HEK293T (cell line): ENCODE measurements at regions not wholly inside any gene's neighbourhood (a gene's known extent, or its start where the extent isn't known, plus 50 kb on each side); places are given as distances from the start of the nearest gene placed in this dataset.

Experiments used
- BHLHE40 ChIP-seq: fragments of 450-650 bp; IDR thresholded peaks from 2 replicates; pipeline ENCODE4 v1.6.1; 2016; ENCODE audit warnings: mild to moderate bottlenecking, moderate library complexity, borderline replicate concordance
- ELF4 ChIP-seq: fragments of 450-650 bp; IDR thresholded peaks from 2 replicates; pipeline ENCODE4 v1.6.1; 2017; ENCODE audit warnings: antibody characterized with exemption
- PKNOX1 ChIP-seq: fragments of 450-650 bp; IDR thresholded peaks from 2 replicates; pipeline ENCODE4 v1.6.1; 2016
- SP1 ChIP-seq: fragments of 450-650 bp; IDR thresholded peaks from 2 replicates; pipeline ENCODE4 v1.6.1; 2017

GRCh38 chr4:14070289-14070880 lies 442.9 kb upstream of the BOD1L1 start:
- TF ChIP-seq SP1: no peak
- no peak for TF ChIP-seq BHLHE40
- no peak for TF ChIP-seq ELF4
- TF ChIP-seq PKNOX1: no peak
